ENCODE measurements at regions not wholly inside any gene's neighbourhood (a gene's known extent, or its start where the extent isn't known, plus 50 kb on each side); places are given as distances from the start of the nearest gene placed in this dataset.
"Not testable (repeated sequence)": the region's sequence is repeated elsewhere in the genome, so short reads cannot be mapped to it uniquely, and the experiment has no call there.

GRCh38 chr3:147514366-147515160, 105.4 kb downstream of the ZIC1 start:
- H3K4me2 ChIP-seq (ENCODE audit: low read length): no peak overlapping the region
- no peaks in the 10 kb centered on the region for H3K36me3 ChIP-seq (ENCODE audit: control insufficient read depth, low read length)
- no peaks in the 10 kb centered on the region for H3K27me3 ChIP-seq (ENCODE audit: control insufficient read depth, low read length)
- H3K27ac ChIP-seq (ENCODE audit: low read depth, low read length): no peak overlapping the region
- H3K79me2 ChIP-seq (ENCODE audit: control insufficient read depth, low read length): no peaks in the 10 kb centered on the region
- H3K4me3 ChIP-seq (ENCODE audit: low read length): no peak overlapping the region
- no peaks in the 10 kb centered on the region for H3K9me2 ChIP-seq (replicated peaks; ENCODE audit: control insufficient read depth, low read length)
- no peaks in the 10 kb centered on the region for H3F3A ChIP-seq (ENCODE audit: control insufficient read depth, insufficient read depth)
- no peaks in the 10 kb centered on the region for H4K20me1 ChIP-seq (ENCODE audit: control insufficient read depth, insufficient read depth, low read depth, low read length)
- TF ChIP-seq, protein P1, sequence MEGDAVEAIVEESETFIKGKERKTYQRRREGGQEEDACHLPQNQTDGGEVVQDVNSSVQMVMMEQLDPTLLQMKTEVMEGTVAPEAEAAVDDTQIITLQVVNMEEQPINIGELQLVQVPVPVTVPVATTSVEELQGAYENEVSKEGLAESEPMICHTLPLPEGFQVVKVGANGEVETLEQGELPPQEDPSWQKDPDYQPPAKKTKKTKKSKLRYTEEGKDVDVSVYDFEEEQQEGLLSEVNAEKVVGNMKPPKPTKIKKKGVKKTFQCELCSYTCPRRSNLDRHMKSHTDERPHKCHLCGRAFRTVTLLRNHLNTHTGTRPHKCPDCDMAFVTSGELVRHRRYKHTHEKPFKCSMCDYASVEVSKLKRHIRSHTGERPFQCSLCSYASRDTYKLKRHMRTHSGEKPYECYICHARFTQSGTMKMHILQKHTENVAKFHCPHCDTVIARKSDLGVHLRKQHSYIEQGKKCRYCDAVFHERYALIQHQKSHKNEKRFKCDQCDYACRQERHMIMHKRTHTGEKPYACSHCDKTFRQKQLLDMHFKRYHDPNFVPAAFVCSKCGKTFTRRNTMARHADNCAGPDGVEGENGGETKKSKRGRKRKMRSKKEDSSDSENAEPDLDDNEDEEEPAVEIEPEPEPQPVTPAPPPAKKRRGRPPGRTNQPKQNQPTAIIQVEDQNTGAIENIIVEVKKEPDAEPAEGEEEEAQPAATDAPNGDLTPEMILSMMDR (IDR thresholded peaks at IDR 0.05; ENCODE audit: low read depth, low read length, poor library complexity, severe bottlenecking): no peak
- no peak for TF ChIP-seq EZH2phosphoT487 (IDR thresholded peaks at IDR 0.05; ENCODE audit: borderline replicate concordance, low read length)
- H3K9me3 ChIP-seq (ENCODE audit: control insufficient read depth, insufficient read depth, low read length): no peaks in the 10 kb centered on the region
- H3K4me1 ChIP-seq (ENCODE audit: control insufficient read depth, low read length): no peaks in the 10 kb centered on the region

DNA sequence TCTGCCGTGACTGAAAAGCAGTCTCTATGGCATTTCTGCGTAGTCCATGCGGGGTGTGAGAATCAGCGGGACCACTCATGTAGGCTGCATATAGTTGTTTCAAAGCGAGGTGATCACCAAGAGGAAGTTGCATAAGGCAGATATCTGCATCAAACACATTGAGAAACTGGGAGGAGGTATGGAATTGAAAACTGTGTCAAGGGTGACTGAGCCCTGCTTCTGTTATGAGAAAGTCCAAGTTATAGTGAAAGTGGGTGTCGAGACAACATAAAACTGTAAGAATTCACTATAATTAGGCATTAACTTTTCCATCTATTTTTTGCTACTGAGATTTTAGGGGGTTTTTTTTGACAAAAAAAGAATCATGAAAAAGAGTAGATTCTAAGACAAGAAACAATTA, 109.3 kb downstream of the ZIC1 start:
- Histone ChIP-seq H3K9me2 (replicated peaks; ENCODE audit: control insufficient read depth, low read length) (no peaks in the 10 kb centered on the region), H3F3A (ENCODE audit: control insufficient read depth, insufficient read depth) (no peaks in the 10 kb centered on the region), H3K27ac (ENCODE audit: low read depth, low read length) (no peak overlapping the region), H3K4me1 (ENCODE audit: control insufficient read depth, low read length) (no peaks in the 10 kb centered on the region), H3K4me3 (ENCODE audit: low read length) (no peak overlapping the region), H3K79me2 (ENCODE audit: control insufficient read depth, low read length) (no peaks in the 10 kb centered on the region), H4K20me1 (ENCODE audit: control insufficient read depth, insufficient read depth, low read depth, low read length) (no peaks in the 10 kb centered on the region), H3K27me3 (ENCODE audit: control insufficient read depth, low read length) (no peaks in the 10 kb centered on the region), H3K4me2 (ENCODE audit: low read length) (no peak overlapping the region), H3K9me3 (ENCODE audit: control insufficient read depth, insufficient read depth, low read length) (no peaks in the 10 kb centered on the region), H3K36me3 (ENCODE audit: control insufficient read depth, low read length) (no peaks in the 10 kb centered on the region)
- TF ChIP-seq, protein P1 (IDR thresholded peaks at IDR 0.05; ENCODE audit: low read depth, low read length, poor library complexity, severe bottlenecking): no peak
- TF ChIP-seq EZH2phosphoT487 (IDR thresholded peaks at IDR 0.05; ENCODE audit: borderline replicate concordance, low read length): no peak

DNA sequence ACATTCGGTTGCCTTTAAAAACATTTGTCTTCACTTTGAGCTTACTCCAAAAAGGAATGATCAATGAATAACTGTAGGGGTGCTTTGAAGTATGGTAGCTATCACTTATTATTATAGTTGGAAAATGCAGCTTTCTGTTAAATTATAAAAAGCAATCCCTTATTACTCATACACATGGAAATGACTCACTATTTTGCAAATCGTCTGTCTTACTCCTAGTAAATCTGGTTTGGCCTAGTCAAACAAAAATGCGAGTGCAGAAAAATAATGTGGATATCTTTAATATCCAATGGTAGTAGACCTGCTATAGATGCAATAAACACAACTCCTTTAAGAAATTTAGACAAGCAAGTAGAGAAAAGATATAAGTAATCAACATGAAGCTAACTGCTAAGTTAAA, 112.5 kb downstream of the ZIC1 start:
- H3K27ac ChIP-seq (ENCODE audit: low read depth, low read length): no peak overlapping the region
- TF ChIP-seq, protein P1 (IDR thresholded peaks at IDR 0.05; ENCODE audit: low read depth, low read length, poor library complexity, severe bottlenecking): no peak
- TF ChIP-seq EZH2phosphoT487 (IDR thresholded peaks at IDR 0.05; ENCODE audit: borderline replicate concordance, low read length): no peak
- no peak overlapping the region for H3K4me2 ChIP-seq (ENCODE audit: low read length)
- no peaks in the 10 kb centered on the region for H3F3A ChIP-seq (ENCODE audit: control insufficient read depth, insufficient read depth)
- no peaks in the 10 kb centered on the region for H3K9me3 ChIP-seq (ENCODE audit: control insufficient read depth, insufficient read depth, low read length)
- no peaks in the 10 kb centered on the region for H4K20me1 ChIP-seq (ENCODE audit: control insufficient read depth, insufficient read depth, low read depth, low read length)
- H3K4me1 ChIP-seq (ENCODE audit: control insufficient read depth, low read length): no peaks in the 10 kb centered on the region
- no peaks in the 10 kb centered on the region for H3K36me3 ChIP-seq (ENCODE audit: control insufficient read depth, low read length)
- no peaks in the 10 kb centered on the region for H3K79me2 ChIP-seq (ENCODE audit: control insufficient read depth, low read length)
- no peaks in the 10 kb centered on the region for H3K27me3 ChIP-seq (ENCODE audit: control insufficient read depth, low read length)
- H3K9me2 ChIP-seq (replicated peaks; ENCODE audit: control insufficient read depth, low read length): no peaks in the 10 kb centered on the region
- H3K4me3 ChIP-seq (ENCODE audit: low read length): no peak overlapping the region

GRCh38 chr3:147522780-147523179, 113.6 kb downstream of the ZIC1 start:
- H3K36me3 ChIP-seq (ENCODE audit: control insufficient read depth, low read length); H3K9me2 ChIP-seq (replicated peaks; ENCODE audit: control insufficient read depth, low read length); H3K9me3 ChIP-seq (ENCODE audit: control insufficient read depth, insufficient read depth, low read length); H4K20me1 ChIP-seq (ENCODE audit: control insufficient read depth, insufficient read depth, low read depth, low read length); H3K4me3 ChIP-seq (ENCODE audit: low read length); H3F3A ChIP-seq (ENCODE audit: control insufficient read depth, insufficient read depth); H3K27ac ChIP-seq (ENCODE audit: low read depth, low read length); H3K4me2 ChIP-seq (ENCODE audit: low read length); H3K4me1 ChIP-seq (ENCODE audit: control insufficient read depth, low read length); H3K27me3 ChIP-seq (ENCODE audit: control insufficient read depth, low read length); H3K79me2 ChIP-seq (ENCODE audit: control insufficient read depth, low read length): not testable (repeated sequence)
